ENCODE measurements at regions not wholly inside any gene's neighbourhood (a gene's known extent, or its start where the extent isn't known, plus 50 kb on each side); places are given as distances from the start of the nearest gene placed in this dataset.

DNA sequence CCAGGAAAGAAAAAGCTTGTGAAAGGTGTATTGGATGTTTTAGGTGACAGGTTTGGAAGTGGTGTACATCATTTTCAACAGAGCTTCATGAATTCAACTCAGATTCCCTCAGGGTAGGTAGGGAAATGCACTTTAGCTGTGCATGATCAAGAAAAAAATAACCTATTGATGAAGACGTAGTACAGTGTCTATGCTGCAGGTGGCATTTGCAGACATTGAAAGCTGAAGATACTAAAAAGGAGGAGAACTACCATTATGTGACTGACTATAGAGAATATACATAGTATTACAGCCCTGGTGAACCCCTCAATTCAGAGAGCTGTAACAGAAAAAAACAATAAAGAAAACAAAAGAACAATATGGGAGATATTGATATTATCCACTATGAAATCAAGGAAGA, 2344.7 kb upstream of the ACO1 start:
- TF ChIP-seq, protein P1, sequence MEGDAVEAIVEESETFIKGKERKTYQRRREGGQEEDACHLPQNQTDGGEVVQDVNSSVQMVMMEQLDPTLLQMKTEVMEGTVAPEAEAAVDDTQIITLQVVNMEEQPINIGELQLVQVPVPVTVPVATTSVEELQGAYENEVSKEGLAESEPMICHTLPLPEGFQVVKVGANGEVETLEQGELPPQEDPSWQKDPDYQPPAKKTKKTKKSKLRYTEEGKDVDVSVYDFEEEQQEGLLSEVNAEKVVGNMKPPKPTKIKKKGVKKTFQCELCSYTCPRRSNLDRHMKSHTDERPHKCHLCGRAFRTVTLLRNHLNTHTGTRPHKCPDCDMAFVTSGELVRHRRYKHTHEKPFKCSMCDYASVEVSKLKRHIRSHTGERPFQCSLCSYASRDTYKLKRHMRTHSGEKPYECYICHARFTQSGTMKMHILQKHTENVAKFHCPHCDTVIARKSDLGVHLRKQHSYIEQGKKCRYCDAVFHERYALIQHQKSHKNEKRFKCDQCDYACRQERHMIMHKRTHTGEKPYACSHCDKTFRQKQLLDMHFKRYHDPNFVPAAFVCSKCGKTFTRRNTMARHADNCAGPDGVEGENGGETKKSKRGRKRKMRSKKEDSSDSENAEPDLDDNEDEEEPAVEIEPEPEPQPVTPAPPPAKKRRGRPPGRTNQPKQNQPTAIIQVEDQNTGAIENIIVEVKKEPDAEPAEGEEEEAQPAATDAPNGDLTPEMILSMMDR (IDR thresholded peaks at IDR 0.05): no peak
- no peak for TF ChIP-seq POLR2A (IDR thresholded peaks at IDR 0.05)
